GM21619 (cell line): ENCODE measurements at regions not wholly inside any gene's neighbourhood (a gene's known extent, or its start where the extent isn't known, plus 50 kb on each side); places are given as distances from the start of the nearest gene placed in this dataset.

Source experiments
- ATAC-seq: cut with Tn5 transposase; IDR thresholded peaks from one replicate; pipeline ENCODE4 v1.9.1; 2021; ENCODE audit not compliant: unreplicated experiment

- no peak for ATAC-seq
These were observed 692.1 kb downstream of the DNAJB9 start for GRCh38 chr7:109261781-109262180.

GRCh38 chr7:109266610-109267009 lies 696.9 kb downstream of the DNAJB9 start:
- ATAC-seq, result no peak

GRCh38 chr7:109276348-109276747 lies 706.7 kb downstream of the DNAJB9 start:
- no peak for ATAC-seq

GRCh38 chr7:109282726-109283125 lies 713.1 kb downstream of the DNAJB9 start:
- ATAC-seq, result no peak

DNA sequence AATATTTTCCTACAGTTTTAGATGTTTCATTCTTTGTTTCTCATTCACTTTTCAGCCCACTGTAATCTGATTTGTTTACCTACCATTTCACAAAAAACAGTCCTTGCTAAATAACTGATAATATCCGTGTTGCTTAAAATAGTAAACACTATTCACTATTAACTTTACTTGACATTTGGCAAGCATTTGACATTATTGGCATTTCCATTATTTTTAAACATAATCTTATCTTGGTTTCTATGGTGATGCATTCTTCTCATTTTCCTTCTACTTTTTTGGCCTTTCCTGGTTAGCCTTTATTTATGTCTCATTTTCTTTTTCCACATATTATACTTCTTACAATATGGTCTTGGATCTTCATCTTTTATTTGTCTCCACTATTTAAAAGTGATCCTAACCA lies 715.3 kb downstream of the DNAJB9 start:
- no peak for ATAC-seq

DNA sequence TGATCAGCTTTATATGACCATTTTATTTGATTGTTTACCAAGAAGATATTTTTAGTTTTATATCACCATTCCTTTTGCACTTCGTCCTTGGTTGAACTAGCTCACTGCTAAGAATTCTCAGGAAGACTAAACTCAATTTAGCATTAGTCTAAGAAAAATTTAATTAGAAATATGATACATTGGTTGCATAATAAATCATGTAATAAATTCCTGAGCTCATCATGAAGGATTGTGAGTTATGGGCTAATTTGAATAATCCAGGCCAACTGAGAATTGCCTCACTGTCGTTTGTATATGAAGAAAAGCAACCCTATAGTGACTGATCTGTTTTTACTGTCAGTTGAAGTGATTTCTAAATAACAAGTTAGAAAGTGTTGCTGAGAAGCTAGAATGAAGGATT lies 725.5 kb downstream of the DNAJB9 start:
- no peak for ATAC-seq

DNA sequence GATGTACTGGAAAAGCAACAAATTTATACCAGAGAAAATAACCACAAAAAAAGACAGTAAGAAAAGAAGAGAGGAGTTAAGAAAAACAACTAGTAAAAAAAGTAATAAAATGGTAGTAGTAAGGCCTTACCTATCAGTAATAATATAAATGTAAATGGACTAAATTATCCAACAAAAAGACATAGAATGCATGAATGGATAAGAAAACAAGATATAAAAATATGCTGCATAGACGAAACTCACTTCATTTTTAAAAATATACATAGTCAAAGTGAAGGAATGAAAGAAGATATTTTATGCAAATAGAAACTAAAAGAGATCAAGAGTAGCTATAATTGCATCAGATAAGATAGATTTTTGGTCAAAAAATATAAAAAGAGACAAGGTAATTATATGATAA lies 739.1 kb downstream of the DNAJB9 start:
- no peak for ATAC-seq

DNA sequence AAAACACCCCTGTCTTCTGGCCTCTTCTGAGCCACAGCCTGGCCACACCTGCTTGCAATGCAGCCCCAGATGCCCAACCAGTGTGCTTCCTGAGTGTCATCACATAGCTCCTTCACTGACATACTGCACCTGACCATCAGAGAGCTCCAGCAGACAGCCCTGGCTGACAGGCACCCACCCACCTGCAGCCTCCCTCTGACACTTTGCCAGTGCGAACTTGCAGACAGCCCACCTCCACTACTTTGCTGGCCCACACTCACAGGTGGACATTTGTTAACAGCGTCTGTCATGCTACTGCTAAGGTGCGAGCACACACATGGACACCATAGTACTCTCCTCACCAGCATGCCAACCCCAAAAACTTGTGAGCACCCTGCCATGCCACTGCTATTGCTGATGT lies 740.1 kb downstream of the DNAJB9 start:
- no peak for ATAC-seq

GRCh38 chr7:109318136-109318535 lies 748.5 kb downstream of the DNAJB9 start:
- ATAC-seq, result no peak

- peak; percentile 45 for ATAC-seq
These were observed 753.2 kb downstream of the DNAJB9 start for GRCh38 chr7:109322833-109323232.

DNA sequence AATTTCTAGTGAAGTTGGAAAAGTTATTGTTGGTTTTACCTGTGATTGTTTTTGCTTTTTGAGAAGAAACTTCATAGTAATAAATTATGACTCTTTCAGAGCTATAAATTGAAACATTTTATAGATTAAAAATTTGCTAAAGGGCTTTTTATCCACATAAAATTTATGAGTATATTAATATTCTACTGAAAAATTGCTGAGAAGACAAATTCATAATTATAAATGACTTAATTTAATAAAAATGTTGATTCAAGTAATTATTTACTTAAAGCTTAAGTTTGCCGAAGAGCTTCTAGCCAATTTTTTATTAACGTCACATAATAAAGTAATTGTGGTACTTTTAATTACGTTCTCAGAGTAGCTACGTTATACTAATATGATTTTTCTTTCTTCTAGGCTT lies 761.7 kb downstream of the DNAJB9 start:
- no peak for ATAC-seq

DNA sequence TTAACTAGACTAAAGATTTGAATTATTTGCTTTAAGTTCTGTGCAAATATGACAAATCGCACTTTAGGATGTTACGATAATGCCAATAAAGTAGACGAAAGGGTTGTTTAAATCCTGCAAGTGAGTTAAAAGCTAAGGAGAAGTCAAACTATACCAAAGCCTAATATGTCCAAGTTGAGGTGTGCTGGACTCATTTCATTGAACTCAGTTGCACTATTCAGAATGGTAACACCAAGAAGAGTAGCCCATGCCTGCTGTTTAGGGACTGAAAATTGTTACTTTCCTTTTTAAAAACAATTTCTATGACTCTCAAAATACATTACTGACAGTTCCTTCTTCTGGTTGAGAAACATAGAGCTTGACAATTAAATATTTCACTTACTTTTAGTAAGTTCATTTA lies 766.3 kb downstream of the DNAJB9 start:
- ATAC-seq, result no peak

DNA sequence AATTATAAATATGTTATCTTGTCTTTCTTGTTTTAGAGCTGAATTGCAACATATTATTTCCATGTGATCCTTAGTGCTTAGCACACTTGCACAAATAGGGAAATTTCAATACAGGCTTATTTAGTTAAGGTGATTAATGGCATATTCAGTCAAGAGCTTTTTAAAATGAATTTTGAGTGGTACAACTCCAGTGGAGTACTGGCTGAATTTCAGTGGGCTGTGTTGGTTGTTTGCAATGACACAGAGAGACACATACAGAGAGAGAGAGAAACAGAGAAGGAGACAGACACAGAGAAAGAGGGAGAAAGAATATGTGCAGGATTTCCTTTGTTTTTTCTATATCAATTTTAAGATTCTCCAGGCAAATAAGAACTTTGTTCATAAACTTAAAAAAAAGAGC lies 766.9 kb downstream of the DNAJB9 start:
- no peak for ATAC-seq

- ATAC-seq, result no peak
These were observed 774.0 kb downstream of the DNAJB9 start for GRCh38 chr7:109343678-109344077.

- no peak for ATAC-seq
These were observed 781.8 kb downstream of the DNAJB9 start for GRCh38 chr7:109351493-109351892.

GRCh38 chr7:109354000-109354399 lies 784.3 kb downstream of the DNAJB9 start:
- ATAC-seq, result no peak

GRCh38 chr7:109354552-109354951 lies 784.9 kb downstream of the DNAJB9 start:
- no peak for ATAC-seq

DNA sequence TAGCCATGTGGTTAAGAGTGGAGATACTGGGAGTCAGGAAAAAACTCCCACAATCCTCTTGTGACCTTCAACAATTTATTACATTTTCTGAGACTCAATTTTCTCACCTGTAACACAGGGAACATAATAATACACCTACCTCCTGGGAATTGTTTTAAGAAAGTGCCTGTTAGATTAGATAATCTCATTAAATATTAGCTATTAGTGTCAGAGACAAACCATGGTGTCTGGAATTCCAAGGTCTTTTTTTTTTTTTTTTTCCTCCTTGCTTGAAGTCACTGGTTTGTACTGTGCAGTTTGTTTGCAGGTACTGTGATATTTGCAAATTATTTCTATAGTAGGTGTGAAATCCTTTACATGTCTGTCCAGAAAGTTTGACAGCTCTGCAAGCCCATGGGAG lies 806.1 kb downstream of the DNAJB9 start:
- ATAC-seq, result no peak

DNA sequence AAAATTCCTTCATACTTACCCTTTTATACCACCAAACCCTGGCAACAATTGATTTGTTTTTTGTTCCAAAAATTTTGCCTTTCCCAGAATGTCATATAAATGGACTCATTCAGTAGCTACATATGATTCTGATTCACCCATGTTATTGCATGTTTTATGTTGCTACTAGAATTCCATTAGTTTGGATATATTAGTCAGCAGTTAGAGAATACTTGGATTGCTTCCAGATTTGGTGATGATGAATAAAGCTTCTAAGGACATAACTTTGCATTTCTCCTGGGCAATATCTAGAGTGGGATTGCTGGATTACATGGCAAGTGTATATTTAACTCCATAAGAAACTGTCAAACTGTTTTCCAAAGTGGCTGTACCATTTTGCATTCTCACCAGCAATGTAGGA lies 806.9 kb downstream of the DNAJB9 start:
- no peak for ATAC-seq

DNA sequence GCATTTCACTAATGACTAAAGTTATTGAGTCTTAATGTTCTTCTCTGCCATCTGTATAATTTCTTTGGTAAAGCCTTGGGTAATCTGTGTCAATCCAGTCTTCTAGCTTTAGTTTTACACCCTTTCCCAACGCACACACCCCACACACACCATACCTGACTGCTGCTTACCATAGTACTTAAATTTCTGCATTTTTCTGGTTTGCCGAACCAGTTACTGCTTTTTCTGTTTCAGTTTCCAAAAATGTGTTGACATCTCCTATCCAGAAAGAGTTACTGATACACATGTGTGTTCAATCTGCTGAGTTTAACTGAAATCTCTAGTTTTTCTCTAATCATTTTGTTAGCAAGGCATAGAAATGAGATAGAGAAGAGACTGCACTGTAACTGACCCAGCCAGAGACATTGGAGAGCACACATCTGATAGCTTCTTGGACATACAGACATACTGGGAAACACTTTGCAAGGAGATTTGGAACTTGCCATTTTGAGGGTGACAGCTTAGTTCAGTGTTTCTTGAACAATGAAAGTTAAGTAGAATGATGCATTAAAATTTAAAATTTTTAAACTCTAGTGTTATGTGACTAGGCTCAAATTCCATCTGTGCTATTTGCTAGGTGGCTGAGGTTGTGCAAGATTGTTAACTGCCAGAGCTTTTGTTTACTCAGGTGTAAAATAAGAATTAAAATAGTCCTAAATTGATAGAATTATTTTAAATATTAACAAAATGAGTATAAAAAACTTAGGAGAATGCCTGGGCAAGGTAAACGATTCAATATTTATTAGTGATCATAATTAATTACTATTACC lies 807.6 kb downstream of the DNAJB9 start:
- ATAC-seq, result no peak

- ATAC-seq, result no peak
These were observed 817.3 kb downstream of the DNAJB9 start for GRCh38 chr7:109386959-109387358.

DNA sequence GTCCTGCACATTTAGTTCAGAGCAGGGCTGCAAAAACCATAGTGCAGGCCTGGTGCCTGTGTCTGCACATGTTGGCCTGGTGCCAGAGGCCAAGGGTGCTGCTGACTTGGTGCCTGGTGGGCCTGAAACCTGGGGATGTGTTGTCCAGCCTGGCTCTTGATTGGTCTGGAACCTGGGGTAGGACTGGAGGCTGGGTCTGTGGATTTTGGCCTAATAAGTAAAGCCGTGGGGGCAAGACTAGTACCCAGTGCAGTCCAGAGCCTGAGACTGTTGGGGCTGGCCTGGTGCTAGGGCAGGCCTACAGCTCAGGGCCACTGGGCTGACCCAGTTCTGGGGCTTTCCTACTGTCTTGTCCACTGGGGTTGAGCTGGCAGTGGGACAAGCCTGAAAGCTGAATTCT lies 817.9 kb downstream of the DNAJB9 start:
- no peak for ATAC-seq

- ATAC-seq, result no peak
These were observed 821.6 kb downstream of the DNAJB9 start for GRCh38 chr7:109391240-109391639.
